ENCODE measurements at regions not wholly inside any gene's neighbourhood (a gene's known extent, or its start where the extent isn't known, plus 50 kb on each side); places are given as distances from the start of the nearest gene placed in this dataset.
"Not testable (repeated sequence)": the region's sequence is repeated elsewhere in the genome, so short reads cannot be mapped to it uniquely, and the experiment has no call there.

DNA sequence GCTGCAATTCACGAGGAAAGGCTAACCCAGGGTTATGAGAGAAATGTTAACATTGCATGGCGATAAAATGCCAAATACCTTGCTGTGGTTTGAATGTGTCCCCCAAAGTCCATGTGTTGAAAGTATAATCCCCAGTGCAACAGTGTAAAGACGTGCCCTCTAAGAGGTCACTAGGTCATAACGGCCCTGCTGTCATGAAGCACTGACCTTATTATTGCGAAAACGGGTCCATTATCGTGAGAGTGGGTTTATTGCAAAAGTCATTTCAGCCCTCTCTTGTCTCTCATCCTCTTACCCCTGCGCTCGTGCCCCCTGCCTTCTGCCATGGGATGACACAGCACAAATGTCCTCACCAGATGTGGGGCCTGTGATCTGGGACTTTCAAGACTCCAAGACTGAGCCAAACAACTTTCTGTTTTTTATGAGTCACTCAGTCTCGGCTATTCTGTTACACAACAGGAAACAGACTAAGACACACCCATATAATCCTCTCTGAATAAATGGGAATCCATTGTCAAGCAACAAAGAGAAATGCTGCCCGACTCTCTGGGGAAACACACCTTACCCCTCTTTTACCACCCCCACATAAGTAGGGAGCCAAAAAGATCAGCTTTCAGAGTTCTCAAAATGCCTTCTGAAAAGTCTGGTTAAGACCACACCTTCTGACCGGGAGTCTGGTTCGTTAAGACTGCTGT lies 73.1 kb upstream of the UCN3 start:
- FAIRE-seq: no peak
- TF ChIP-seq POLR2A (IDR thresholded peaks at IDR 0.05; ENCODE audit: low read depth, low read length): no peak
- no peak for TF ChIP-seq TAF1 (IDR thresholded peaks at IDR 0.05; ENCODE audit: borderline replicate concordance, low read depth, low read length)
- TF ChIP-seq POLR2AphosphoS5 (IDR thresholded peaks at IDR 0.05; ENCODE audit: low read depth, low read length): no peak
- no peak for DNase-seq (ENCODE audit: insufficient read length)

DNA sequence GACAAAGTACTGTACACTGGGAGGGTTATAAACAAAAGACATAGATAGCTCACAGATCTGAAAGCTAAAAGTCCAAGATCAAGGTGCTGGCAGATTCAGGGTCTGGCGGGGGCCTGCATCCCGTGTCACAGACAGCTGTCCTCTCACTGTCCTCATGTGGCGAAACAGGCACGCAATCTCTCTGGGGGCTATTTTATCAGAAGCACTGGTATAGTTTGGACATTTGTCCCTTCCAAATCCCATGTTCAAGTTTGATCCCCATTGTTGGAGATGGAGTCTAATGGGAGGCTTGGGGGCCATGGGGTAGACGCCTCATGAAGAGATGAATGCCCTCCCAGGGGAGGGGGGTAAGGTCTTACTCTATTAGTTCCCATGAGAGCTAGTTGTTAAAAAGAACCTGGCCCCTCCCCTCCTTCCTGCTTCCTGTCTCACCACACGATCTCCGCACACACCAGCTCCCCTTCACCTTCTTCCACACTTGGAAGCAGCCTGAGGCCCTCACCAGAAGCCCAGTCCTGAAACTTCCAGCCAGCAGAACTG lies 72.5 kb upstream of the UCN3 start:
- FAIRE-seq (no peak), DNase-seq (ENCODE audit: insufficient read length) (no peak)
- TF ChIP-seq TAF1 (IDR thresholded peaks at IDR 0.05; ENCODE audit: borderline replicate concordance, low read depth, low read length): no peak
- TF ChIP-seq POLR2AphosphoS5 (IDR thresholded peaks at IDR 0.05; ENCODE audit: low read depth, low read length): no peak
- TF ChIP-seq POLR2A (IDR thresholded peaks at IDR 0.05; ENCODE audit: low read depth, low read length): no peak

DNA sequence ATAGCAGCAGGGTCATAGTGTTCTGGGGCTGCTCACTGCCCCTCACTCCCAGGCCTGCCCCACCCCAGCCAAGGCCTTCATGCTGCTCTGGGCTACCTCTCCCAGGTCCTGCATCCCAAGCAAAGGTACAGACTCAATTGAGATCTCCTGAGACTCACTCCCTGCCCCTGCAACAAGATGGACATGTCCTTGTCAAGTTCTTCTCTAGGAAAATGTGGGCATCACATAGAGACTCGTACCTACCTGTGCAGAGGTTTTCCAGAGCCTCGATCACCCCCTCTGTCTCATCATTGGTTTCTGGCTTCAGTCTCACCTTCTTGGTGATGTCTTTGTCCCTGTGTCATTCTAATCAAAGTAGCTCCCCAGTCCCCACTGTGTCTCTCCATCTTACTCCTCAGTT lies 71.8 kb upstream of the UCN3 start:
- not testable (repeated sequence) for FAIRE-seq; DNase-seq (ENCODE audit: insufficient read length)

DNA sequence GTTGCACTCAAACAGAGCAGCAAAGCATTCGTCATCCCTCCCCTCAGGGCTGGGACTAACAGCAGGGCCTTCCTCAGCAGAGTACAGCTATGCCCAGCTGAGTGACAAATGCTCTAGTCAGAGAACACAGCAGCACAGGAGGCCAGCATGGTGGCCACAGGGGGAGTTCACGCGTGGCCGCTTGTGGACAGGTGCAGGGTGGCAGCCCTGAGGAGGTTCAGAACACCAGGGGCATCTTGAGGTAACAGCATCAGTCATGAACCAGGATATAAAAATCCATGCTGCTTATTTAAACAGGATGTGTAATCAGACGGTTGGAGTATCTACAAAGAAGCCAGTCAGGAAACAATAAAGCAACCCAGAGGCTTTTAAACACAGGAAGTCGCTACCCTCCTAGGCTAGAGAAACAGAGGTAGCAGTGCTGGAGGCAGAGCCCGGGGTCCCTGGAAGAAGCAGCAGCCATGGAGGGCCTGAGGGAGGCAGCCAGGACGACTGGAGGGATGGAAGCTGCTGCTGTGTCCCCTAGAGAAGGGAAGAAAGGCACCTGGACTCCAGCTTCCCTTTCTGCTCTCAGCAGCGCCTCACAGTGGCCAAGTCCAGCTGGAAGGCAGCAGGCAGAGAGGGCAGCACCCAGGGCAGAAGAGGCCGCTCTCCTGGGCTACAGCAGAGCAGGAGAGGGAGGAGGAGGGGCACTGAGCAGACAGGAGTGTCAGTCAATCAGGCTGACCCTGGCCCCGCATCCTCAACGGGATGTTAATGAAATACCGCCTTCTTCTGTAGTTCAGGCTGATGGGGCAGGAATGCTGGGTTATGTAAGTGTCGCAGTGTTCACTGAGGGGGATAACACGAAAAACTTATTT lies 70.8 kb upstream of the UCN3 start:
- TF ChIP-seq POLR2A (IDR thresholded peaks at IDR 0.05; ENCODE audit: low read depth, low read length) (no peak), TAF1 (IDR thresholded peaks at IDR 0.05; ENCODE audit: borderline replicate concordance, low read depth, low read length) (no peak), POLR2AphosphoS5 (IDR thresholded peaks at IDR 0.05; ENCODE audit: low read depth, low read length) (no peak)
- DNase-seq (ENCODE audit: insufficient read length) (peak; percentile 27), FAIRE-seq (no peak)

DNA sequence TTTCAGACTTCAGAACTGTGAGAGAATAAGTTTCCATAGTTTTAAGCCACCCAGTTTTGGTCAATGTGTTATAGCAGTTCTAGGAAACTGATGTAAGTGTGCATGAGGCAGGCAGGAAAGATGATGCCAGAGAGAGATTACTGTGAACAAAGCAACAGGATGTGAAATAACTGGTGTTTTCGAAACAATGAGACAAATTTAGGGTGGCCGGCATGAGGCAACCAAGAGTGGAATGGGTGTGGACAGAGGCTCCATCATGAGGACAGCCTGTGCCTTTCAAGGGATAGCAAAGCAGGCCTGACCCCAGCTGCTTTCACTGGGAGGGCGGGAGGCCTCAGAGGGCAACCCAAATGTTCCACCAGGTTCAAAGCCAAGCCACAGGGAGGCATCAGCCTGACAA lies 67.3 kb upstream of the UCN3 start:
- TF ChIP-seq TAF1 (IDR thresholded peaks at IDR 0.05; ENCODE audit: borderline replicate concordance, low read depth, low read length) (no peak), POLR2AphosphoS5 (IDR thresholded peaks at IDR 0.05; ENCODE audit: low read depth, low read length) (no peak), POLR2A (IDR thresholded peaks at IDR 0.05; ENCODE audit: low read depth, low read length) (no peak)
- FAIRE-seq (no peak), DNase-seq (ENCODE audit: insufficient read length) (no peak)

DNA sequence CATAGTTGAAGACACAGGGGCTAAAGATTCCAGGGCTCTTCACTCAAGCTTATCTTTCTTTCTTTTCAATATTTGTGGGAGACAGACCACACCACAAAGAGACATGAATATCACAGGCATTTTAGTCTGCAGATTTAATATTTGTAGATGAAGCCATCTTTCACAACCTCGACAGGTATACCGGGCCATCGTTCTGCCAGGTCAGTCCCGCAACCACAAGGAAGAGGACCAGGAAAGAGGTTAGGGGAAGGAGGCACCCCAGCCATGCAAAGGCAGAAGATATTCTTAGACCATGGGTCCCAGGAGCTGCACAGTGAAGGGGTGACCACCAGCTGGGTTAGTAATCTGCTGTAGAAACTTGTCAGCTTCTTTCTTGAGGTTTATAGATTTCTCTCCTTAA lies 66.8 kb upstream of the UCN3 start:
- TF ChIP-seq TAF1 (IDR thresholded peaks at IDR 0.05; ENCODE audit: borderline replicate concordance, low read depth, low read length) (no peak), POLR2AphosphoS5 (IDR thresholded peaks at IDR 0.05; ENCODE audit: low read depth, low read length) (no peak), POLR2A (IDR thresholded peaks at IDR 0.05; ENCODE audit: low read depth, low read length) (no peak)
- DNase-seq (ENCODE audit: insufficient read length) (no peak), FAIRE-seq (no peak)

DNA sequence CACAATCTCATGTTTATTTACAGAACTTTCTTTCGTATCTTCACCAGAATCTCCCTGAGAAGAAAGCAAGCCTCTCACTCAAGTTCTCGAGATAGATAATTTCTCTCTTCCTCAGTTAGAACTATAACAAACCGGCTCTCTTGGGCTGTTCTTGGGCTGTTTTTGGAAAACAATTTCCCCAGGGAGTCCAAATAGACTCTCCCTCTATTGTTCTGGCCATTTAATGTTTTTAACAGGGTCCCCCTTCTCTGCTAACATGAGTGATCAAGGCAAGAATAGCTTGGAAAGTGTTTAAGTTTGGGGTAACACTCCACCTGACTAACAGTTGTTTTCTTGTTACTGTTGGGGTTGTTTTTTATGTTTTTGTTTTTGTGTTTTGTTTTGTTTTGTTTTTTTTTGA lies 64.8 kb upstream of the UCN3 start:
- DNase-seq (ENCODE audit: insufficient read length): no peak
- TF ChIP-seq POLR2A (IDR thresholded peaks at IDR 0.05; ENCODE audit: low read depth, low read length): no peak
- no peak for TF ChIP-seq TAF1 (IDR thresholded peaks at IDR 0.05; ENCODE audit: borderline replicate concordance, low read depth, low read length)
- no peak for TF ChIP-seq POLR2AphosphoS5 (IDR thresholded peaks at IDR 0.05; ENCODE audit: low read depth, low read length)
- no peak for FAIRE-seq

DNA sequence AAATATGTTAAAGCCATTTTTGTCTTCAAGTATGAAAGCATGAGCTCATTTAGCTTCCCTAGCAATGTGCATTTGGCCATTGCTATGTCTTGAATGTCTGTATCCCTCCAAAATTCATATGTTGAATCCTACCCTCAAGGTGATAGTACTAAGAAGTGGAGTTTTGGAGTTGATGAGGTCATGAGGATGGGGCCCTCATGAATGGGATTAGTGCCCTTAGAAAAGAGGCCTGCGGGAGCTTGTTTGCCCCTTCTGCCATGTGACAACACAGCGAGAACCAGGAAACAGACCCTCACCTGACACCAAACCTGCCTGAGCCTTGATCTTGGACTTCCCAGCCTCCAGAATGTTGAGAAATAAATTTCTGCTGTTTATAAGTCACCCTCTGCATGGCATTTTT lies 61.3 kb upstream of the UCN3 start:
- no peak for TF ChIP-seq POLR2A (IDR thresholded peaks at IDR 0.05; ENCODE audit: low read depth, low read length)
- TF ChIP-seq TAF1 (IDR thresholded peaks at IDR 0.05; ENCODE audit: borderline replicate concordance, low read depth, low read length): no peak
- no peak for TF ChIP-seq POLR2AphosphoS5 (IDR thresholded peaks at IDR 0.05; ENCODE audit: low read depth, low read length)
- no peak for FAIRE-seq
- DNase-seq (ENCODE audit: insufficient read length): no peak

DNA sequence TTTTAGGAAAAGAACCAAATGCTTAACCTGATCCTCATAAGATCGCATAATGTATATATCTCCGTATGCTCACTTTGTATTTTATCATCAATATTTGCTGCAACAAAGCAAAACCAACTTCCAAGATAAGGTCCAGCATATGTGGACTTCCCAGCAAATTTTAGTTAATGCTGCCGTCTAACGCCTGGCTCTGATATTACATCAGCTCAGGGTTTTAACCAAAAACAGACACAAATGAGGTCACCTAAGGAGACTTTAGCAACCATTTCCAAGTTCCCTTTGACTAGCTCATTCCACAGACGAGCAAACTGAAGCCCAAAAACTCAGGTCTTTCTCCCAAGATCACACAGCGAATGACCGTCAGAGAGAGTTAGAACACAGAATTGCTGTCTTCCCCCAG lies 59.4 kb upstream of the UCN3 start:
- TF ChIP-seq TAF1 (IDR thresholded peaks at IDR 0.05; ENCODE audit: borderline replicate concordance, low read depth, low read length): no peak
- no peak for TF ChIP-seq POLR2AphosphoS5 (IDR thresholded peaks at IDR 0.05; ENCODE audit: low read depth, low read length)
- TF ChIP-seq POLR2A (IDR thresholded peaks at IDR 0.05; ENCODE audit: low read depth, low read length): no peak
- no peak for DNase-seq (ENCODE audit: insufficient read length)
- no peak for FAIRE-seq

DNA sequence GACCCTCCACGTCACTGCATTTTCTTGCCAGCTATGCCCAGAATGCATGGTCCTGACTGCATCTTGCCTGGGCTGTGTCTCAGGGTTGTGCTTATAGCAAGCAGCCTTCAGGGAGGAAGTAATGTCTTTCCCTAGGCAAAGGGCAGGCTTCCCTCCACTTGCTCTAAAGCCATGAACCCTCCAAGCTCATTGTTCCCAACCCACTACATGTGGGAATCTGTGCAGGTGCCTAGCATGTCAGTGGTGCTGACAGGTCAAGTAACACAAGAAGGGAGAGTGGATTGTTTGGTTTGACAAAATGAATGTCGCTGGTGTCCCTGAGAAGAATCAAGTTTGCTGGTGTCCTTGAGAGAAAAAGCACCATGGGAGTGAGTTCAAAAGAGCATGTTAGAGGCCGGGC lies 53.9 kb upstream of the UCN3 start:
- no peak for FAIRE-seq
- no peak for DNase-seq (ENCODE audit: insufficient read length)
- TF ChIP-seq TAF1 (IDR thresholded peaks at IDR 0.05; ENCODE audit: borderline replicate concordance, low read depth, low read length): no peak
- no peak for TF ChIP-seq POLR2AphosphoS5 (IDR thresholded peaks at IDR 0.05; ENCODE audit: low read depth, low read length)

DNA sequence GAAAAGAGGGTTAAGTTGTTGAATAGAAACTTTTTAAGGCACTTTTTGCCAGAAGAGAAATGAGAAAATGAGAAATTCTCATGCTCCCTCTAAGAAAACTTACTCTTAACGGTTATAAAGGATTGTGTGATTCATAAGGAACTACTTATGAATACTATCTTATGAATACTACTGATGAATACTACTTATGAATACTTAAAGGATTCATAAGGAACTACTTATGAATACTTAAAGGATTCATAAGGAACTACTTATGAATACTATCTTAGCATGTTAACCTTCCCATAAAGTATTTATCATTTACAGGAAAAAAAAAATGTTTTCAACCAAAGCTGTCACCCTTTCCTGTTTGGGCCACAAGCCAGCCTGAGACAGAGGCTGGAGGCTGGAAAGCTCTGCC lies 53.1 kb upstream of the UCN3 start:
- TF ChIP-seq TAF1 (IDR thresholded peaks at IDR 0.05; ENCODE audit: borderline replicate concordance, low read depth, low read length): no peak
- no peak for TF ChIP-seq POLR2A (IDR thresholded peaks at IDR 0.05; ENCODE audit: low read depth, low read length)
- no peak for TF ChIP-seq POLR2AphosphoS5 (IDR thresholded peaks at IDR 0.05; ENCODE audit: low read depth, low read length)
- no peak for FAIRE-seq
- no peak for DNase-seq (ENCODE audit: insufficient read length)

DNA sequence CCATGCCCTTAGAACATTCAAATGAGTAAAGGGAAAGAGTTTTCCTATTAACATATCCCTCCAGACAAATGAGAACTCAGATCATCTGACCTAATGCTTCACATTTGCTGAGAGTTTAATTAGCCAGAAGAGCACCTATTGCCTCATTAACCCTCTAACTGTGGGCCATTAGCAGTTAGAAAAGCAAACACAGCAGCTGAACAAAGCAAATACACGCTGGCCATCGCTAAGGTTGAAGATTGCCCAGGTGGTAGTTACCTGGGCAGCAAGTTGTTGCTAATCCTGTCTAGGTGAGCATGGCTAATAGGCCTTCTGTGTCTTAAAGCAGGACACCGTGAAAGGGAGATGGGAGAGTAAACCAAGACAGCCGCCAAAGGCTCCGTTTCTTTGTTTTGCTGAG lies 49.9 kb upstream of the UCN3 start:
- no peak for FAIRE-seq
- DNase-seq (ENCODE audit: insufficient read length): no peak
- no peak for TF ChIP-seq TAF1 (IDR thresholded peaks at IDR 0.05; ENCODE audit: borderline replicate concordance, low read depth, low read length)
- TF ChIP-seq POLR2A (IDR thresholded peaks at IDR 0.05; ENCODE audit: low read depth, low read length): no peak
- no peak for TF ChIP-seq POLR2AphosphoS5 (IDR thresholded peaks at IDR 0.05; ENCODE audit: low read depth, low read length)
